Type B pancreatic cell (in vitro differentiated cells): ENCODE measurements at regions not wholly inside any gene's neighbourhood (a gene's known extent, or its start where the extent isn't known, plus 50 kb on each side); places are given as distances from the start of the nearest gene placed in this dataset.

ENCODE experiments used
- DNase-seq: peaks from one replicate; pipeline ENCODE4 v3.0.0; 2021; ENCODE audit warnings: mixed read lengths; ENCODE audit not compliant: unreplicated experiment; ENCODE audit errors: extremely low spot score
- H3K27ac Mint-ChIP-seq: 2 replicates; pipeline ENCODE4 v1.8.0; 2021; ENCODE audit warnings: mild to moderate bottlenecking, mixed read lengths
- H3K27me3 Mint-ChIP-seq: 2 replicates; pipeline ENCODE4 v1.8.0; 2021; ENCODE audit warnings: mixed read lengths
- H3K36me3 Mint-ChIP-seq: 2 replicates; pipeline ENCODE4 v1.8.0; 2021; ENCODE audit warnings: mixed read lengths
- H3K4me1 Mint-ChIP-seq: one replicate; pipeline ENCODE4 v1.8.0; 2021; ENCODE audit warnings: mixed read lengths; ENCODE audit not compliant: unreplicated experiment
- H3K4me3 Mint-ChIP-seq: 2 replicates; pipeline ENCODE4 v1.8.0; 2021; ENCODE audit warnings: mild to moderate bottlenecking, mixed read lengths
- H3K9me3 Mint-ChIP-seq: 2 replicates; pipeline ENCODE4 v1.8.0; 2021; ENCODE audit warnings: mixed read lengths
- CTCF ChIP-seq: fragments of 200-600 bp; sonication (generic); conservative IDR thresholded peaks from 2 replicates; pipeline ENCODE4 v1.5.0; 2021; ENCODE audit warnings: antibody characterized with exemption, mild to moderate bottlenecking

- DNase-seq, result no peak
- no peak overlapping the region for H3K27ac Mint-ChIP-seq
- peaks cover 57% of the 10 kb centered on the region for H3K27me3 Mint-ChIP-seq
- no peak for TF ChIP-seq CTCF
- H3K4me3 Mint-ChIP-seq, result no peak overlapping the region
- H3K4me1 Mint-ChIP-seq, result peaks cover 44% of the 10 kb centered on the region
- no peaks in the 10 kb centered on the region for H3K9me3 Mint-ChIP-seq
- no peaks in the 10 kb centered on the region for H3K36me3 Mint-ChIP-seq
These were observed 505.4 kb downstream of the MN1 start for GRCh38 chr22:27296091-27296675.

DNA sequence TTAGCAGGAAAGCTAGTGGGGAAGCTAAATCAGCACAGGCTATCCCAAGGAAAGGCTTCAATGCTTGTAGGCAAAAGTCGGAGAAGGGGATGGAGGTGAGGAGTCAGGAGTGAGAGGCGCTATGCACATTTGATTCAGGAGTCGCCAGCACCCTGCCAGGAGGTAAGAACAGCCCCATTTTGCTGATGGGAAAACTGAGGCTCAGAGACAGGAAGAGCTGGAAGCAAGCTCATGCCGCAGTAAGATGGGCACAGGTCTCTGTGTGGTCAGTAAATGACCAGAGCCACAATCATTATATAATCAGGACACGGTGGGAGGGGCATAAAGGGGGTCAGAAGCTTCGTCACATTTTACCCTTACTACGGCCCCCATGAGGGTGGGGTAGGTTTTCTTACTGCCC lies 504.4 kb downstream of the MN1 start:
- no peak for TF ChIP-seq CTCF
- no peak overlapping the region for H3K4me3 Mint-ChIP-seq
- peaks cover 57% of the 10 kb centered on the region for H3K27me3 Mint-ChIP-seq
- no peak overlapping the region for H3K27ac Mint-ChIP-seq
- DNase-seq, result no peak
- no peaks in the 10 kb centered on the region for H3K36me3 Mint-ChIP-seq
- H3K9me3 Mint-ChIP-seq, result no peaks in the 10 kb centered on the region
- peaks cover 44% of the 10 kb centered on the region for H3K4me1 Mint-ChIP-seq

GRCh38 chr22:27298332-27298731 lies 503.2 kb downstream of the MN1 start:
- H3K4me1 Mint-ChIP-seq, result peaks cover 44% of the 10 kb centered on the region
- no peak for DNase-seq
- no peak overlapping the region for H3K4me3 Mint-ChIP-seq
- no peaks in the 10 kb centered on the region for H3K9me3 Mint-ChIP-seq
- H3K27me3 Mint-ChIP-seq, result peaks cover 57% of the 10 kb centered on the region
- TF ChIP-seq CTCF, result no peak
- H3K27ac Mint-ChIP-seq, result no peak overlapping the region
- H3K36me3 Mint-ChIP-seq, result no peaks in the 10 kb centered on the region

- DNase-seq, result no peak
- Mint-ChIP-seq H3K36me3 (no peaks in the 10 kb centered on the region), H3K27me3 (peaks cover 55% of the 10 kb centered on the region), H3K4me1 (peaks cover 42% of the 10 kb centered on the region), H3K9me3 (no peaks in the 10 kb centered on the region), H3K4me3 (peak overlapping the region; percentile 42), H3K27ac (no peak overlapping the region)
- no peak for TF ChIP-seq CTCF
These were observed 502.8 kb downstream of the MN1 start for GRCh38 chr22:27298742-27299141.

GRCh38 chr22:27299181-27300085 lies 502.1 kb downstream of the MN1 start:
- Mint-ChIP-seq H3K27me3 (peaks cover 51% of the 10 kb centered on the region), H3K9me3 (no peaks in the 10 kb centered on the region), H3K27ac (no peak overlapping the region), H3K4me3 (peak overlapping the region; percentile 42), H3K4me1 (peaks cover 41% of the 10 kb centered on the region), H3K36me3 (no peaks in the 10 kb centered on the region)
- no peak for TF ChIP-seq CTCF
- DNase-seq, result no peak
